IMR-90 (cell line): ENCODE measurements at regions not wholly inside any gene's neighbourhood (a gene's known extent, or its start where the extent isn't known, plus 50 kb on each side); places are given as distances from the start of the nearest gene placed in this dataset.

Experiments
- ATAC-seq: fragments of 200-7000 bp; cut with Tn5 transposase; 2 replicates; pipeline ENCODE4 v1.9.1; 2020; ENCODE audit warnings: low read depth, mild to moderate bottlenecking, moderate library complexity
- BruUV-seq: library from RNA; stranded (reverse); fragments of 400-500 nt; replicated peaks from 2 replicates; lab custom pipeline; 2021; lab: Mats Ljungman, UMichigan
- CTCF ChIA-PET: fragments of 300-600 bp; formaldehyde crosslinking; extraction: SDS; loops from one replicate; lab custom pipeline; 2021; ENCODE audit warnings: antibody characterized with exemption; lab: Yijun Ruan, JAX
- POLR2A ChIA-PET: fragments of 300-600 bp; sonication (Branson Sonifier 250); formaldehyde crosslinking; loops from one replicate; lab custom pipeline; 2022; ENCODE audit warnings: antibody characterized with exemption; ENCODE audit not compliant: unreplicated experiment; lab: Charles Lee
- DNase-seq: peaks from one replicate; pipeline ENCODE4 v3.0.0; 2013
- H2AFZ ChIP-seq: replicated peaks from 2 replicates; pipeline ENCODE3; 2013; ENCODE audit warnings: low read length, mild to moderate bottlenecking; ENCODE audit not compliant: poor library complexity
- H2AK5ac ChIP-seq: 2 replicates; pipeline ENCODE4 v1.6.1; 2013; ENCODE audit warnings: low read depth, low read length, inconsistent platforms
- H2AK9ac ChIP-seq: replicated peaks from 2 replicates; pipeline ENCODE3; 2013; ENCODE audit warnings: mild to moderate bottlenecking, low read depth, low read length, moderate library complexity; ENCODE audit not compliant: poor library complexity
- H2BK120ac ChIP-seq: 2 replicates; pipeline ENCODE4 v1.6.1; 2013; ENCODE audit warnings: low read depth, low read length, inconsistent platforms
- H2BK15ac ChIP-seq: 3 replicates; pipeline ENCODE4 v1.6.1; 2013; ENCODE audit warnings: low read depth, low read length, inconsistent platforms
- H2BK20ac ChIP-seq: 2 replicates; pipeline ENCODE4 v1.6.1; 2013; ENCODE audit warnings: low read depth, mild to moderate bottlenecking, inconsistent platforms, low read length, moderate library complexity
- H2BK5ac ChIP-seq: 2 replicates; pipeline ENCODE4 v1.6.1; 2013; ENCODE audit warnings: mild to moderate bottlenecking, low read depth, low read length, inconsistent platforms; ENCODE audit not compliant: poor library complexity, severe bottlenecking
- H3K14ac ChIP-seq: replicated peaks from 2 replicates; pipeline ENCODE4 v1.6.1; 2013; ENCODE audit warnings: low read depth, low read length, inconsistent platforms
- H3K18ac ChIP-seq: 2 replicates; pipeline ENCODE4 v1.6.1; 2013; ENCODE audit warnings: low read depth, low read length, control low read depth
- H3K23ac ChIP-seq: 2 replicates; pipeline ENCODE4 v1.6.1; 2013; ENCODE audit warnings: low read depth, low read length, inconsistent platforms
- H3K27ac ChIP-seq: 2 replicates; pipeline ENCODE4 v1.5.1; 2013; ENCODE audit warnings: mild to moderate bottlenecking, control low read depth, low read length; ENCODE audit not compliant: insufficient read depth
- H3K27me3 ChIP-seq: 2 replicates; pipeline ENCODE4 v1.6.1; 2013; ENCODE audit warnings: low read length; ENCODE audit not compliant: control insufficient read depth, insufficient read depth
- H3K36me3 ChIP-seq: 2 replicates; pipeline ENCODE4 v1.6.1; 2013; ENCODE audit warnings: low read length, mixed read lengths; ENCODE audit not compliant: control insufficient read depth, insufficient read depth
- H3K4ac ChIP-seq: 2 replicates; pipeline ENCODE4 v1.6.1; 2013; ENCODE audit warnings: low read depth, low read length, inconsistent platforms
- H3K4me1 ChIP-seq: 2 replicates; pipeline ENCODE4 v1.6.1; 2013; ENCODE audit warnings: low read length, mixed read lengths; ENCODE audit not compliant: control insufficient read depth, insufficient read depth
- H3K4me2 ChIP-seq: 2 replicates; pipeline ENCODE4 v1.6.1; 2013; ENCODE audit warnings: low read depth, mild to moderate bottlenecking, control low read depth, low read length, moderate library complexity
- H3K4me3 ChIP-seq: 2 replicates; pipeline ENCODE4 v1.5.1; 2013; ENCODE audit warnings: low read depth, mild to moderate bottlenecking, control low read depth, low read length, moderate library complexity; ENCODE audit not compliant: insufficient read depth
- H3K56ac ChIP-seq: 2 replicates; pipeline ENCODE4 v1.6.1; 2013; ENCODE audit warnings: low read length, inconsistent platforms; ENCODE audit not compliant: insufficient read depth; ENCODE audit errors: extremely low read depth
- H3K79me1 ChIP-seq, 2 experiments: 2 replicates each; pipeline ENCODE4 v1.6.1; 2013; ENCODE audit warnings: low read length in 2 of 2, inconsistent platforms in 1 of 2, low read depth in 1 of 2
- H3K9ac ChIP-seq: 2 replicates; pipeline ENCODE4 v1.6.1; 2013; ENCODE audit warnings: low read depth, low read length, control low read depth
- H3K9me1 ChIP-seq: 2 replicates; pipeline ENCODE4 v1.6.1; 2013; ENCODE audit warnings: low read length, inconsistent platforms; ENCODE audit not compliant: insufficient read depth
- H3K9me3 ChIP-seq: 2 replicates; pipeline ENCODE4 v1.6.1; 2013; ENCODE audit warnings: low read length; ENCODE audit not compliant: control insufficient read depth, insufficient read depth
- H4K20me1 ChIP-seq: 2 replicates; pipeline ENCODE4 v1.6.1; 2013; ENCODE audit warnings: low read length, inconsistent platforms; ENCODE audit not compliant: insufficient read depth
- H4K5ac ChIP-seq: 2 replicates; pipeline ENCODE4 v1.6.1; 2013; ENCODE audit warnings: mild to moderate bottlenecking, low read depth, low read length, control low read depth
- H4K8ac ChIP-seq, 2 experiments: 2 replicates each; pipeline ENCODE4 v1.6.1; 2013; ENCODE audit warnings: low read depth in 2 of 2, low read length in 2 of 2, control low read depth in 1 of 2, inconsistent platforms in 1 of 2
- H4K91ac ChIP-seq: 2 replicates; pipeline ENCODE4 v1.6.1; 2013; ENCODE audit warnings: low read depth, low read length, inconsistent platforms; ENCODE audit not compliant: insufficient read depth
- CEBPB ChIP-seq: IDR thresholded peaks from 2 replicates; pipeline ENCODE4 v1.6.1; 2012; ENCODE audit warnings: low read depth, low read length, improper control_type of control experiment
- MAFK ChIP-seq: IDR thresholded peaks from 2 replicates; pipeline ENCODE4 v1.6.1; 2012; ENCODE audit warnings: low read depth, low read length, improper control_type of control experiment
- MAZ ChIP-seq: IDR thresholded peaks from 2 replicates; pipeline ENCODE4 v1.6.1; 2012; ENCODE audit warnings: low read depth, mild to moderate bottlenecking, low read length, improper control_type of control experiment, moderate library complexity, borderline replicate concordance
- MXI1 ChIP-seq: IDR thresholded peaks from 2 replicates; pipeline ENCODE4 v1.6.1; 2012; ENCODE audit warnings: low read depth, mild to moderate bottlenecking, low read length, moderate library complexity, borderline replicate concordance
- NFE2L2 ChIP-seq: fragments of 150-350 bp; IDR thresholded peaks from 2 replicates; pipeline ENCODE4 v1.6.1; 2016; ENCODE audit warnings: low read depth, mild to moderate bottlenecking, low read length
- SMC3 ChIP-seq: fragments of 150-350 bp; IDR thresholded peaks from 2 replicates; pipeline ENCODE4 v1.6.1; 2016; ENCODE audit warnings: low read depth, mild to moderate bottlenecking, antibody characterized with exemption, low read length, moderate library complexity
- WGBS, 2 experiments: methylation state at CpG; one replicate each; pipeline versions ENCODE4 v1.1.5 to v1.1.7; 2013; ENCODE audit warnings: missing lambda C conversion rate in 2 of 2; ENCODE audit not compliant: insufficient read length in 1 of 2; ENCODE audit errors: extremely low coverage in 2 of 2; 5-methylcytosine and 5-hydroxymethylcytosine counted together
- dilution Hi-C: fragments of 300-500 bp; cut with HindIII; formaldehyde crosslinking; loops from one replicate; pipeline ENCODE4 v1.14.3; 2018; ENCODE audit warnings: low sequenced_read_pairs; ENCODE audit not compliant: unreplicated experiment
- in situ Hi-C: fragments of 300-500 bp; cut with MboI; formaldehyde crosslinking; loops from 3 replicates; pipeline ENCODE4 v1.14.3; 2019; ENCODE audit warnings: low sequenced_read_pairs, inconsistent platforms, mixed read lengths
- intact Hi-C: fragments of 100-400 bp; cut with micrococcal nuclease; formaldehyde crosslinking; loops from 2 replicates; pipeline ENCODE4 v1.10.0; 2022

GRCh38 chr4:35872273-35872672, 372.0 kb downstream of the ARAP2 start:
- Histone ChIP-seq H4K91ac (no peak overlapping the region), H3K79me1 (no peaks in the 10 kb centered on the region), H3K18ac (no peak overlapping the region), H3K27ac (no peak overlapping the region), H2BK20ac (no peak overlapping the region), H3K9me1 (no peaks in the 10 kb centered on the region), H3K27me3 (no peaks in the 10 kb centered on the region), H3K4me1 (no peaks in the 10 kb centered on the region), H2BK120ac (no peak overlapping the region), H3K4me2 (no peak overlapping the region), H2AFZ (no peak overlapping the region), H4K8ac (no peak overlapping the region), H3K9me3 (0 out of 2 replicates have a peak, but pooled peaks cover 2% of the 10 kb centered on the region), H3K56ac (no peak overlapping the region), H3K9ac (no peak overlapping the region), H3K36me3 (no peaks in the 10 kb centered on the region), H3K14ac (no peak overlapping the region), H2AK9ac (no peak overlapping the region), H4K5ac (no peak overlapping the region), H2BK15ac (no peak overlapping the region), H3K23ac (no peak overlapping the region), H3K4ac (no peak overlapping the region), H4K20me1 (no peaks in the 10 kb centered on the region), H2AK5ac (no peak overlapping the region), H3K4me3 (no peak overlapping the region), H2BK5ac (no peak overlapping the region)
- in situ Hi-C loops: no loop called here
- no peak for TF ChIP-seq MAZ
- no peak for TF ChIP-seq CEBPB
- TF ChIP-seq MAFK: no peak
- no peak for TF ChIP-seq MXI1
- TF ChIP-seq SMC3: no peak
- TF ChIP-seq NFE2L2: no peak
- ATAC-seq (no peak), DNase-seq (no peak)
- CTCF ChIA-PET: no interaction called here
- WGBS, 2 experiments: no CpG with 5 or more reads among the region's 1 CpG
- intact Hi-C loops: no loop called here
- dilution Hi-C loops: no loop called here
- BruUV-seq: no TSS peak
- POLR2A ChIA-PET: no interaction called here
